ENCODE measurements at regions not wholly inside any gene's neighbourhood (a gene's known extent, or its start where the extent isn't known, plus 50 kb on each side); places are given as distances from the start of the nearest gene placed in this dataset.

- DNase-seq, result no peak
Measured at GRCh38 chr20:57112448-57112847, 154.0 kb downstream of the BMP7 start.

- no peak for DNase-seq
Measured at GRCh38 chr20:57114290-57115005, 152.0 kb downstream of the BMP7 start.

- DNase-seq, result no peak
Measured at GRCh38 chr20:57117296-57117695, 149.1 kb downstream of the BMP7 start.

- DNase-seq, result no peak
Measured at GRCh38 chr20:57118107-57118769, 148.2 kb downstream of the BMP7 start.

Measured in CD4-positive, alpha-beta T cell treated with Interleukin-15 for 1 hour (primary cell).